ENCODE measurements at regions not wholly inside any gene's neighbourhood (a gene's known extent, or its start where the extent isn't known, plus 50 kb on each side); places are given as distances from the start of the nearest gene placed in this dataset.

DNA sequence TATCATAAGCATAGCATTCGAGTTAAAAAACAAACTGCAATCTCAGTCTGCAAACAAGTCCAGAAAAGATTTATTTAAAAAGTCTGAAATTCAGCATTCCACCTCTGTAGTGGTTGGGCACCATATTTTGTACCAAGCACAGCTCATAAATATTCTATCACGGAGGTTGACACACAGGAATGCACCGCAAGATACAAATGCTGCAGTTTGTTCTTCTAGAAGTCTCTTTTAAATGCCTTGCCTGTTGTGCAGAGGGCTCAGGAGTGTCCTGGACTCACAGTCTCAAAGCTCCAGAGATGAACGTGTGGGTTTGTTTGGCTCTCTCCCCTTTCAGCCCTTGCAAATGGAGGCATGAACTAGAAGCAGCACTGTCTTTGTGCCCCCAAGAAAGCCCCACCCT is 212.4 kb upstream of the USP24 start:
- no peak overlapping the region for H3K27ac ChIP-seq (replicated peaks)
- TF ChIP-seq, protein P1, sequence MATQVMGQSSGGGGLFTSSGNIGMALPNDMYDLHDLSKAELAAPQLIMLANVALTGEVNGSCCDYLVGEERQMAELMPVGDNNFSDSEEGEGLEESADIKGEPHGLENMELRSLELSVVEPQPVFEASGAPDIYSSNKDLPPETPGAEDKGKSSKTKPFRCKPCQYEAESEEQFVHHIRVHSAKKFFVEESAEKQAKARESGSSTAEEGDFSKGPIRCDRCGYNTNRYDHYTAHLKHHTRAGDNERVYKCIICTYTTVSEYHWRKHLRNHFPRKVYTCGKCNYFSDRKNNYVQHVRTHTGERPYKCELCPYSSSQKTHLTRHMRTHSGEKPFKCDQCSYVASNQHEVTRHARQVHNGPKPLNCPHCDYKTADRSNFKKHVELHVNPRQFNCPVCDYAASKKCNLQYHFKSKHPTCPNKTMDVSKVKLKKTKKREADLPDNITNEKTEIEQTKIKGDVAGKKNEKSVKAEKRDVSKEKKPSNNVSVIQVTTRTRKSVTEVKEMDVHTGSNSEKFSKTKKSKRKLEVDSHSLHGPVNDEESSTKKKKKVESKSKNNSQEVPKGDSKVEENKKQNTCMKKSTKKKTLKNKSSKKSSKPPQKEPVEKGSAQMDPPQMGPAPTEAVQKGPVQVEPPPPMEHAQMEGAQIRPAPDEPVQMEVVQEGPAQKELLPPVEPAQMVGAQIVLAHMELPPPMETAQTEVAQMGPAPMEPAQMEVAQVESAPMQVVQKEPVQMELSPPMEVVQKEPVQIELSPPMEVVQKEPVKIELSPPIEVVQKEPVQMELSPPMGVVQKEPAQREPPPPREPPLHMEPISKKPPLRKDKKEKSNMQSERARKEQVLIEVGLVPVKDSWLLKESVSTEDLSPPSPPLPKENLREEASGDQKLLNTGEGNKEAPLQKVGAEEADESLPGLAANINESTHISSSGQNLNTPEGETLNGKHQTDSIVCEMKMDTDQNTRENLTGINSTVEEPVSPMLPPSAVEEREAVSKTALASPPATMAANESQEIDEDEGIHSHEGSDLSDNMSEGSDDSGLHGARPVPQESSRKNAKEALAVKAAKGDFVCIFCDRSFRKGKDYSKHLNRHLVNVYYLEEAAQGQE (IDR thresholded peaks at IDR 0.05; ENCODE audit: insufficient replicate concordance, low read depth) = no peak
- TF ChIP-seq SPI1 (IDR thresholded peaks at IDR 0.05; ENCODE audit: borderline replicate concordance, low read depth) (no peak), POLR2AphosphoS5 (IDR thresholded peaks at IDR 0.05; ENCODE audit: low read depth) (no peak), GABPA (IDR thresholded peaks at IDR 0.05; ENCODE audit: low read depth) (no peak)
- TF ChIP-seq, protein P2, sequence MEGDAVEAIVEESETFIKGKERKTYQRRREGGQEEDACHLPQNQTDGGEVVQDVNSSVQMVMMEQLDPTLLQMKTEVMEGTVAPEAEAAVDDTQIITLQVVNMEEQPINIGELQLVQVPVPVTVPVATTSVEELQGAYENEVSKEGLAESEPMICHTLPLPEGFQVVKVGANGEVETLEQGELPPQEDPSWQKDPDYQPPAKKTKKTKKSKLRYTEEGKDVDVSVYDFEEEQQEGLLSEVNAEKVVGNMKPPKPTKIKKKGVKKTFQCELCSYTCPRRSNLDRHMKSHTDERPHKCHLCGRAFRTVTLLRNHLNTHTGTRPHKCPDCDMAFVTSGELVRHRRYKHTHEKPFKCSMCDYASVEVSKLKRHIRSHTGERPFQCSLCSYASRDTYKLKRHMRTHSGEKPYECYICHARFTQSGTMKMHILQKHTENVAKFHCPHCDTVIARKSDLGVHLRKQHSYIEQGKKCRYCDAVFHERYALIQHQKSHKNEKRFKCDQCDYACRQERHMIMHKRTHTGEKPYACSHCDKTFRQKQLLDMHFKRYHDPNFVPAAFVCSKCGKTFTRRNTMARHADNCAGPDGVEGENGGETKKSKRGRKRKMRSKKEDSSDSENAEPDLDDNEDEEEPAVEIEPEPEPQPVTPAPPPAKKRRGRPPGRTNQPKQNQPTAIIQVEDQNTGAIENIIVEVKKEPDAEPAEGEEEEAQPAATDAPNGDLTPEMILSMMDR (IDR thresholded peaks at IDR 0.05; ENCODE audit: insufficient read depth, low read length) = no peak

DNA sequence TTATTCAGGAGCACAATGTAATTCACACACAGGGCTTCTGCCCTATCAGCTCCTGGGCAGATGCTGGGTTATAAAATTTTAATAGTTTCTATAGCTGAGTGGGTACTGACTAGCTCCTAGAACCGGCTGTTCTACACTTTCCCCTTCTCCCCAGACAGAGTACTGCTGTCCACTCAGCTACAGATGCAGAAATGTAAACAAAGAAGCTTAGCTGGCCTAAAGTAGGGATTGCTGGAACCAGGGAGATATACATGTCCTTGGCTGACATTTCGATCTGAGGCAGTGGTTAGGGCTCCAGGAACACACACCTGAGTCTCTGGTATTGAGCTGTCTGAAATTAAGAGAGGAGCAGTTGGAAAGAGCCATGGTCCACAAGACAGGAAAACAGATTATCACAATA is 211.5 kb upstream of the USP24 start:
- Histone ChIP-seq H3K27me3 (ENCODE audit: insufficient read depth, poor library complexity, severe bottlenecking) (no peaks in the 10 kb centered on the region), H3K27ac (replicated peaks) (no peak overlapping the region), H3K4me3 (replicated peaks; ENCODE audit: insufficient read depth, low read length) (no peak overlapping the region)
- no peak for DNase-seq (ENCODE audit: low read depth in 1 of 2, low spot score in 1 of 2)
- TF ChIP-seq POLR2AphosphoS5 (IDR thresholded peaks at IDR 0.05; ENCODE audit: low read depth) = no peak
- TF ChIP-seq, protein P1 (IDR thresholded peaks at IDR 0.05; ENCODE audit: insufficient replicate concordance, low read depth) = no peak
- TF ChIP-seq, protein P2 (IDR thresholded peaks at IDR 0.05; ENCODE audit: insufficient read depth, low read length) = no peak
- TF ChIP-seq SPI1 (IDR thresholded peaks at IDR 0.05; ENCODE audit: borderline replicate concordance, low read depth) = no peak
- no peak for TF ChIP-seq GABPA (IDR thresholded peaks at IDR 0.05; ENCODE audit: low read depth)

More for the DNA sequence above, 212.4 kb upstream of the USP24 start:
- Histone ChIP-seq H3K27me3 (ENCODE audit: insufficient read depth, poor library complexity, severe bottlenecking) (no peaks in the 10 kb centered on the region), H3K4me3 (replicated peaks; ENCODE audit: insufficient read depth, low read length) (no peak overlapping the region)
- no peak for DNase-seq (ENCODE audit: low read depth in 1 of 2, low spot score in 1 of 2)

DNA sequence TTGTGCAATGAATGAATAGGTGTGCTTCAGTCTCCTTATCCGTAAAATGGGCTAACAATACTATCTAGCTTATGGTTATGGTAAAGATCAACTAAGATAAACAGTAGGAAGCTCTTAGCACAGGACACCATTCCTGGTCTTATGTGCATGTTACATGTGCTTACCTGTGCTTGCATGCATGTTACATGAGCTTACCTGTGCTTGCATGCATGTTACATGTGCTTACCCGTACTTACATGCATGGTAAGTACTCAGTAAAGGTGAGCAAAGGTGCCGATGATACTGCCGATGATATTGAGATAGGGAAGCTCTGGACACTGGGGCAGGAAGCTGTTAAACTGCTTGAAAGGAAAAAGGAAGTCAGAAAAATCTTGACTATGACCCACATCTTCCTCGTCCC is 211.0 kb upstream of the USP24 start:
- Histone ChIP-seq H3K27ac (replicated peaks) (no peak overlapping the region), H3K27me3 (ENCODE audit: insufficient read depth, poor library complexity, severe bottlenecking) (no peaks in the 10 kb centered on the region), H3K4me3 (replicated peaks; ENCODE audit: insufficient read depth, low read length) (no peak overlapping the region)
- TF ChIP-seq GABPA (IDR thresholded peaks at IDR 0.05; ENCODE audit: low read depth) (no peak), POLR2AphosphoS5 (IDR thresholded peaks at IDR 0.05; ENCODE audit: low read depth) (no peak), SPI1 (IDR thresholded peaks at IDR 0.05; ENCODE audit: borderline replicate concordance, low read depth) (no peak)
- TF ChIP-seq, protein P2 (IDR thresholded peaks at IDR 0.05; ENCODE audit: insufficient read depth, low read length) = no peak
- TF ChIP-seq, protein P1 (IDR thresholded peaks at IDR 0.05; ENCODE audit: insufficient replicate concordance, low read depth) = no peak
- no peak for DNase-seq (ENCODE audit: low read depth in 1 of 2, low spot score in 1 of 2)
